ENCODE measurements at regions not wholly inside any gene's neighbourhood (a gene's known extent, or its start where the extent isn't known, plus 50 kb on each side); places are given as distances from the start of the nearest gene placed in this dataset.
A peak's percentile ranks its signal among the peaks of the same experiment; 100 is the strongest.

- no peak for TF ChIP-seq CTCF (IDR thresholded peaks at IDR 0.05; ENCODE audit: low read depth, low read length)
Observed at GRCh38 chr12:59173695-59174094, 253.4 kb upstream of the LRIG3 start.

GRCh38 chr12:59168647-59169046 lies 248.3 kb upstream of the LRIG3 start:
- no peak for TF ChIP-seq CTCF (IDR thresholded peaks at IDR 0.05; ENCODE audit: low read depth, low read length)
- no peak for DNase-seq

More at GRCh38 chr12:59173695-59174094, 253.4 kb upstream of the LRIG3 start:
- no peaks in the 10 kb centered on the region for H3K36me3 ChIP-seq
- no peak for DNase-seq
- H3K27me3 ChIP-seq, result no peaks in the 10 kb centered on the region
- no peaks in the 10 kb centered on the region for H3K9me3 ChIP-seq
- H3K4me3 ChIP-seq (ENCODE audit: low read depth, low read length), result no peak overlapping the region
- no peaks in the 10 kb centered on the region for H3K4me1 ChIP-seq

GRCh38 chr12:59166457-59166856 lies 246.2 kb upstream of the LRIG3 start:
- Histone ChIP-seq H3K4me1 (no peaks in the 10 kb centered on the region), H3K36me3 (no peaks in the 10 kb centered on the region), H3K4me3 (ENCODE audit: low read depth, low read length) (no peak overlapping the region), H3K9me3 (no peaks in the 10 kb centered on the region), H3K27me3 (no peaks in the 10 kb centered on the region)
- no peak for TF ChIP-seq CTCF (IDR thresholded peaks at IDR 0.05; ENCODE audit: low read depth, low read length)
- no peak for DNase-seq

More at GRCh38 chr12:59168647-59169046, 248.3 kb upstream of the LRIG3 start:
- Histone ChIP-seq H3K4me3 (ENCODE audit: low read depth, low read length) (no peak overlapping the region), H3K36me3 (no peaks in the 10 kb centered on the region), H3K27me3 (no peaks in the 10 kb centered on the region), H3K9me3 (no peaks in the 10 kb centered on the region), H3K4me1 (no peaks in the 10 kb centered on the region)

- Histone ChIP-seq H3K4me3 (ENCODE audit: low read depth, low read length) (no peak overlapping the region), H3K27me3 (no peaks in the 10 kb centered on the region), H3K36me3 (no peaks in the 10 kb centered on the region), H3K9me3 (no peaks in the 10 kb centered on the region), H3K4me1 (no peaks in the 10 kb centered on the region)
- peak; percentile 41 for TF ChIP-seq CTCF (IDR thresholded peaks at IDR 0.05; ENCODE audit: low read depth, low read length)
- no peak for DNase-seq
Observed at GRCh38 chr12:59164991-59165718, 244.9 kb upstream of the LRIG3 start.

GRCh38 chr12:59164226-59164625 lies 243.9 kb upstream of the LRIG3 start:
- no peaks in the 10 kb centered on the region for H3K36me3 ChIP-seq
- H3K27me3 ChIP-seq, result no peaks in the 10 kb centered on the region
- H3K9me3 ChIP-seq, result no peaks in the 10 kb centered on the region
- no peak for TF ChIP-seq CTCF (IDR thresholded peaks at IDR 0.05; ENCODE audit: low read depth, low read length)
- H3K4me3 ChIP-seq (ENCODE audit: low read depth, low read length), result no peak overlapping the region
- DNase-seq, result no peak
- H3K4me1 ChIP-seq, result no peaks in the 10 kb centered on the region

- no peak for TF ChIP-seq CTCF (IDR thresholded peaks at IDR 0.05; ENCODE audit: low read depth, low read length)
- DNase-seq, result no peak
- Histone ChIP-seq H3K27me3 (no peaks in the 10 kb centered on the region), H3K4me1 (no peaks in the 10 kb centered on the region), H3K36me3 (no peaks in the 10 kb centered on the region), H3K4me3 (ENCODE audit: low read depth, low read length) (no peak overlapping the region), H3K9me3 (no peaks in the 10 kb centered on the region)
Observed at GRCh38 chr12:59158681-59159080, 238.4 kb upstream of the LRIG3 start.

All from BE2C (cell line).